HL-60 (cell line): ENCODE measurements at regions not wholly inside any gene's neighbourhood (a gene's known extent, or its start where the extent isn't known, plus 50 kb on each side); places are given as distances from the start of the nearest gene placed in this dataset.

Experiments used
- DNase-seq, 2 experiments: peaks; one replicate each; pipeline ENCODE4 v3.0.0-alpha.2; 2010 to 2020; ENCODE audit warnings: low read depth in 1 of 2, low spot score in 1 of 2
- H3K27ac ChIP-seq: fragments of 250-450 bp; sonication (Bioruptor Pico); replicated peaks from 2 replicates; pipeline ENCODE4 v1.5.1; 2020; ENCODE audit warnings: mild to moderate bottlenecking, moderate library complexity
- H3K27me3 ChIP-seq: fragments of 250-450 bp; sonication (Bioruptor Pico); 2 replicates; pipeline ENCODE4 v1.5.1; 2021; ENCODE audit warnings: mild to moderate bottlenecking, moderate library complexity; ENCODE audit not compliant: insufficient read depth, poor library complexity, severe bottlenecking
- H3K4me3 ChIP-seq: replicated peaks from 2 replicates; pipeline ENCODE4 v1.5.1; 2011; ENCODE audit warnings: mild to moderate bottlenecking, control low read depth, low read length; ENCODE audit not compliant: insufficient read depth
- CTCF ChIP-seq: IDR thresholded peaks from one replicate; pipeline ENCODE4 v1.5.1; 2011; ENCODE audit warnings: low read length, control low read depth, inconsistent platforms; ENCODE audit not compliant: insufficient read depth
- GABPA ChIP-seq: IDR thresholded peaks from 2 replicates; pipeline ENCODE4 v1.6.1; 2012; ENCODE audit warnings: low read depth
- POLR2AphosphoS5 ChIP-seq: IDR thresholded peaks from 2 replicates; pipeline ENCODE4 v1.6.1; 2012; ENCODE audit warnings: low read depth
- REST ChIP-seq: IDR thresholded peaks from 2 replicates; pipeline ENCODE4 v1.6.1; 2012; ENCODE audit warnings: low read depth; ENCODE audit not compliant: insufficient replicate concordance
- SPI1 ChIP-seq: IDR thresholded peaks from 2 replicates; pipeline ENCODE4 v1.6.1; 2012; ENCODE audit warnings: low read depth, mild to moderate bottlenecking, borderline replicate concordance

- TF ChIP-seq POLR2AphosphoS5 (no peak), GABPA (no peak), SPI1 (no peak), CTCF (no peak), REST (no peak)
- Histone ChIP-seq H3K27me3 (no peaks in the 10 kb centered on the region), H3K27ac (no peak overlapping the region), H3K4me3 (no peak overlapping the region)
- DNase-seq, result no peak
These were observed 364.1 kb downstream of the FOXL1 start for GRCh38 chr16:86942151-86943051.

- no peak for DNase-seq
- TF ChIP-seq GABPA (no peak), REST (no peak), SPI1 (no peak), POLR2AphosphoS5 (no peak), CTCF (no peak)
- no peaks in the 10 kb centered on the region for H3K27me3 ChIP-seq
These were observed 367.0 kb downstream of the FOXL1 start for GRCh38 chr16:86945166-86945900.

GRCh38 chr16:86946396-86946795, 368.0 kb downstream of the FOXL1 start:
- H3K27me3 ChIP-seq, result no peaks in the 10 kb centered on the region
- no peak overlapping the region for H3K27ac ChIP-seq
- no peak for TF ChIP-seq CTCF
- TF ChIP-seq GABPA, result no peak
- TF ChIP-seq SPI1, result no peak
- no peak overlapping the region for H3K4me3 ChIP-seq
- no peak for DNase-seq

More at GRCh38 chr16:86945166-86945900, 367.0 kb downstream of the FOXL1 start:
- H3K27ac ChIP-seq, result no peak overlapping the region
- H3K4me3 ChIP-seq, result no peak overlapping the region
